Activated CD8-positive, alpha-beta memory T cell treated with anti-CD3 and anti-CD28 coated beads for 36 hours (primary cell): ENCODE measurements at regions not wholly inside any gene's neighbourhood (a gene's known extent, or its start where the extent isn't known, plus 50 kb on each side); places are given as distances from the start of the nearest gene placed in this dataset.

Source experiments
- CTCF ChIA-PET: fragments of 350-600 bp; sonication (Branson Sonifier 250); formaldehyde crosslinking; loops from one replicate; lab custom pipeline; 2021; ENCODE audit warnings: antibody characterized with exemption; lab: Charles Lee
- POLR2A ChIA-PET: fragments of 350-600 bp; sonication (Branson Sonifier 250); formaldehyde crosslinking; loops from one replicate; lab custom pipeline; 2021; ENCODE audit warnings: antibody characterized with exemption; lab: Charles Lee

DNA sequence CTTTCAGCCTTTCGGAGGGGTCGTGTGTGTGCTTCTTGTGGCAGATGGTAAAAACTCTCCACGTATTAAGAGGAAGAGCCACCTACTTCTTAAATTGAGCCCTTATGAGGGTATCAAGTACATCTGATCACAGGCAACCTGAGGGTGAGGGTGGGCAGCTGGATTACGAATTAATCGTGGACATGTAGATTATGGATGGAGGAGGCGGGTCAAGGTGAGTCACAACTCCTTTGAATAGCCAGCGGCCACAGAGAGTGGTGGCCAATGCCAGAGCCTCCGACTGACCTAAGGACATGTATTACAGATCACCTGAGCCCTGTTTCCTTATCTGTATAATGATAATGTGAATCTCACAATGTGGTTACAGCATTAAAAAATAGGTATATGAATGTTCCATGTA, 1083.9 kb downstream of the SORCS3 start:
- ChIA-PET POLR2A (no interaction called here), CTCF (no interaction called here)

DNA sequence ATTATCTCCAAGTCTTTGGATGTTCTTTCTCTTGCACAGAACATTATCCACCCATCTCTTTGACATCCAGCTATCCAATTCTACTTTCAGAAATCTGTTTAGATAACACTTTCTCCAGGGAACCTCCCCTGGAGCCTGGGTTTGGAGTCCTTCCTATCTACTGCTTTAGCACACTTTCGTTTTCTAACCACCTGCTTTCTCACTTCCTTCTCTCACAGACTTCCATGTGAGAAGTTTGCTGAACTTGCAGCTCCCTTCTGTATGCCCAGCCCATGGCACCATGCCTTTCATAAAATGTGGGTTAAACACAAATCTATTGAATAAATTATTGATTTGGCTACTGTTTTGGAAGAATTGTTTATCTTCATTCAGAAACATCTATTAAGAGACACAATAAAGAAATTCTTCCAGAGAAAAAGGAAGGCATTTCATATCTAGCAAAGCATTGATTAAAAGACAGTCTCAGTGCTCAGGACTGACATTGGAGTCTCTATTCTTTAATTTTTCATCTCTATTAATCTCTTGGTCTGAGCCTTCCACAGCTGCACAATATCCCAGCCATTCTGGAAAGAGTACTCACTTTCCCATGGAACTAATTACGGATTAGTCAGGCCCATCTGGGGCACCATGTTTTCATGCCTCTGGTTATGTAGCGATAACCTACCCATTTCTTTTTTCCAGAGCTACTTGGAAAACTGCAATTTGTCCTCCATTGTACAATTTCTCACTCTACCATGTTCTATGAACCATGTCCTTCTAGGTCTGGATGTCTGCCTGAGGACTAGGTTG, 1077.3 kb downstream of the SORCS3 start:
- POLR2A ChIA-PET: no interaction called here
- CTCF ChIA-PET: no interaction called here

DNA sequence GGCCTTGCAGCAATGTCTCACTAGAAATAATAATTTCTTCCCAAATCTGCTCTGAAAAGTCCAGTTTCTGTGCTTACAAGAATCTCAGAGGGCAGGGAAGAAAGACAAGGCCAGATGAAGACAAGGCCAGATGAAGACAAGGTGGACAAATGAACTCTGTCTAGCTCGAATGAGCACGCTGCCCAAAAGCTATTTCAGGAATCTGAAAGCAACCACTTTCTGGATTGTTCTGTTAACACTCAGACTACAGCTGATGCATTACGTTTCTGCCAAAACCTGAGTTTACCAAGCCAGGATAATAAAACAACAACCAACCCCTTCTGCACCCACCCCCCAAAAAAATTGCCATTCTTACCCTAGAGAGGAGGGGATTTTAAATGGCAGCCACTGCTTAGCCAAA, 1073.6 kb downstream of the SORCS3 start:
- CTCF ChIA-PET: no interaction called here
- POLR2A ChIA-PET: no interaction called here

DNA sequence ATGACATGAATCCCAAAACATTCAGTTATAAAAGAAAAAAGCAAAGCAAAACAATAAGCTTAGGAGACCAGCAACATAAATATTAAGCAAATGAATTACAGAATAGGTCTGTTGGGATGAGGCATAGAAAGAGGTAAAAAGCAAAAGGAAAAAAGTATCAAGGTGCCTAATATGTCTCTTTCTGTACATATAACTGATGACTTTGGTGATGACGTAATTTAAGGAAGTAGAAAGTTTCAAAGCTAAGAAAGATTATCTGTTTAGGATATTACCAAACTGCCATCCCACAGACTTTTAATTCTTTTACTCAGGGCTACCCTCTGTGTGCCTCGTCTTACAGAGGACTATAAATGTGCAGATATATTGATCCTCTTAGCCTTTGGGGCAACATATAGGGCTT, 1066.5 kb downstream of the SORCS3 start:
- POLR2A ChIA-PET: no interaction called here

DNA sequence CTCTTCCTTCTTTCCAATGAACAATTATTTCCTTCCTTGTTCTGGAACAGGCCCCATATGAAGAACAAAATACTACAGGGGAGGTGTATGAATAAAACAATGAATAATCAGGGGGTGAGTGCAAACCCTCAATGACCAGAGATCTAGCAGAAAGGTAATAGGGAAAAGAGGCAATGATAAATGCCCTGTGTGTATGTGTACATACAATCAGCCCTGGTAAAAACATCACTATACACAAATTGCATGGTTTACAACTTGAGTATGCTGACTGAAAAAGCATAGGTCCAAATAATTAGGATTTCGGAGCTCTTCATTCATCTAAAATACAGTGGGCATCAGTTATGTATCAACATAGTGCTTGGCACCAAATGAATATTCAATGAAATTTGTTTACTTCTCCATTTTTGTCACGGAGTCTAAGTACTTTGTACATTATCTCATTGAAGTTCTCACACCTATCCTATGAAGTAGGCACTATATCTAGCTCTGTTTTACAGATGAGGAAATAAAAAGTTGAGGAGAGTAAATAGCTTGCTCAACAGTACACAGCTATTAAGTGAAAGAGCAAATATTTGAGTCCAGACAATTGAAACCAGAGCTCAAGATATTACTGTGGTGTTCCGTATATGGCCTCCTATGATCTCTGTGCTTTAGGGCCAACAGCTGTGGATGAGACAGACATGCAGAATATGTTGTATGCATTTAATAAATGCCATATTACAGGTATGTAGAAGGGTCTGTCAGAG, 1065.4 kb downstream of the SORCS3 start:
- ChIA-PET CTCF (no interaction called here), POLR2A (no interaction called here)

More for the DNA sequence above, 1066.5 kb downstream of the SORCS3 start:
- CTCF ChIA-PET: no interaction called here

DNA sequence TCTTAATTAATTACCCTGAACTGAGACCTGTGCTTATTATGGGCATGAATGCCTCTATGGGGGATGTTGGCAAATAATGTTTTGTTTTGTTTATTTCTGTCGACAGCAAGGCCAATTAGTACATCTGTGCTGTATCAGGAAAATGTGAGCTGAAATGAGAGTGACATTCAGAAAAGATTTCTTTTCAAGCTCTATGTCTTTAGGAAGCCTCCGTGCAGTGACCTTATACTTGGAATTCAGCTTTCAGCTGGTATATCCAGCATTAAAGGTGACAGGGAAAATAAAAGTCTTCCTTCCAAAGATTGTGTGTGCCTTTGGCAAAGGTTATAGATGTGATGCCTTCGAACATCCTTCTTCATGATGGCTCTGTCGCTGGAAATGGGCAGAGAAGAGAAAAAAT, 1061.1 kb downstream of the SORCS3 start:
- POLR2A ChIA-PET: no interaction called here

DNA sequence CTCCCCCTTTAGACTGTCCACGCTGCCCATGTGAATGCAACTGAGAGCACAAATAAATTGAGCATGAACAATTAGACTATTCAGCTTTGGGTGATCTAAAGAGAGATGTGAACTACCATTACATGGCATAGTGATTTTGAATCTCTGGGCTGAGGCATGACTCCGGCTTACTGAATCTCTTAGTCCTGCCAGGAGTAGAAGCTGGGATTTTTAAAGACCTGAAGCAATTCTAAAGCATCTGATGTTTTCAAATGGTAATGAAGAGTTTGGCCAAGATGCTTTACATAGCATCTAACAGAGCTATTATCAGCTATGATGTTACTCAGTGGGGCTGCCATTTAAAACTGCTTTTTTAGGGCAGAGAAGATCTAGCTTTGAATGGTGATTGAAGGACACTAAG, 1059.1 kb downstream of the SORCS3 start:
- ChIA-PET CTCF (no interaction called here), POLR2A (no interaction called here)

More for the DNA sequence above, 1061.1 kb downstream of the SORCS3 start:
- CTCF ChIA-PET: no interaction called here

DNA sequence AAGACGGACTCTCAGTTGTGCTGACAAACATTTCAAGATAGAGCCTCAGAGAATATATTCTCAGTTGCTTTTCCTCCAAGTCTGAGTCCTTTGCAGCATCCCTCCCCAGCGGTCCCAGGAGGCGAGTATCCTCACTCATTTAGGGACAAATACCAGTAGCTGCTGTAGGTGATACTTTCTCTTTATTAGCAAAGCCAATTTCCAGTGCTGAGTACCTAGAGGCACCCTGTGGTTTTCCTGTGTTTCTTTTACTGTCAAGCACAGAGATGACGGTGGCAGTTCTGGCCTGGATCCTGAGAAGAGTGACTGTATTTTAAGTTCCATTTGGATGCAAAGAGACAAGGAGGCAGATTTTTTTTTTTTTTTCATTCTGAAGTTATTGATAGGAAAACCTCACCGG, 1058.4 kb downstream of the SORCS3 start:
- CTCF ChIA-PET: no interaction called here
- POLR2A ChIA-PET: no interaction called here

DNA sequence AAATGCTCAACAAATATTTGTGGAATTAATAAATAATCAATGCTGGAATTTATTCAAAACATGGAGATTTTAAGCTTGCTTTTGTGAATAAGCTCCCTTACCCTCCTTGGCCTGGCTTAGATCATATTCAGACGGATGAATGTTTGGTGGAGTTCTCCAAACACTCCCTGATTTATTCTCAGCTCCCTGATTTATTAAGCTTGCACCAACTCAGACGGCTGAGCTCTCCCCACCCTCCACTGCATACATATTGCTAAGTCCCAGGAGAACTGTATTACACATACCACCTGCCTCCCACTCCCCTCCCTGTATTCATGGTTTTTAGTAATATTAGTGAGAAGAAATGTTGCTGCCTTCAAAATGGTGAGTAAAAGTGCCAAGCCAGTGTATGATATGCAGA, 1057.5 kb downstream of the SORCS3 start:
- ChIA-PET POLR2A (no interaction called here), CTCF (no interaction called here)

DNA sequence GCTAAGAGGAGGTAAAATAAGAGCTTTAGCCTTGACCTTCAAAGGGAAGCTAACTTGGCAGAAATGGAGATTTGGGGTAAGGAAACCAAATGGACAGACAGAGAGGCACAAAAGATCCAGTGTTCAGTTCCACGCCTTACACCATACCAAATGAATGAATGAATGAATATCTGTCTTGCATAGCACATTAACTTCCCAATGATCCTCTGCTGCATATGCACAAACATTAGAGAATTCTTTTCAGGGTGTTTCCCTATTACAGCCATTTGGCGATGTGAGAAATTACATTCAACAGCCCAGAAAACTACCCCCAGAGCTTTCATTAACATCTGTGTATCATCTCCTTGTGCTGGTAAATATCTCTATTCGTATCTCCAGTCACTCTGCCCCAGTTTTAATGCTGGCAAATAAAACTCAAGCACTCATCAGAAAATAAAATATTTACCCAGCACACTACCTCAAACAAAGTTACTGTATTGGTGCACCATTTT, 1056.2 kb downstream of the SORCS3 start:
- ChIA-PET POLR2A (no interaction called here), CTCF (no interaction called here)

DNA sequence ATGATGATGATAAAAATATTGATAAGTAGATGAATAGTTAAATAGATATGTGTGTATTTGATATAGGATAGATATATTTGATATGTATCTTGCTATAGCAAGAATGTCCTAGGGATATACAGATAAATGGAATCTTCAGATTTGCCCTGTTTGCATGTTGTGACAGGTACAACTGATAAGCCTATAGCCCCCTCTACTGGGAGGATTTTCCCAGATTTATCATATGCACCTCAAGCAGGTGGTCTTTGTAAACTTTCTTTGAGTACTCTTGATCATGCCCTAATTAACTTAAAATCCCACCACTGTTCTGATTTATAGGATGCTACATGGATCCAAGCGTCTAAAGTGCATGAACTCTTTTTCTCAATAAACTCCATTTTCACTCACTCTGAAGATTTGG, 1050.7 kb downstream of the SORCS3 start:
- ChIA-PET CTCF (no interaction called here), POLR2A (no interaction called here)

DNA sequence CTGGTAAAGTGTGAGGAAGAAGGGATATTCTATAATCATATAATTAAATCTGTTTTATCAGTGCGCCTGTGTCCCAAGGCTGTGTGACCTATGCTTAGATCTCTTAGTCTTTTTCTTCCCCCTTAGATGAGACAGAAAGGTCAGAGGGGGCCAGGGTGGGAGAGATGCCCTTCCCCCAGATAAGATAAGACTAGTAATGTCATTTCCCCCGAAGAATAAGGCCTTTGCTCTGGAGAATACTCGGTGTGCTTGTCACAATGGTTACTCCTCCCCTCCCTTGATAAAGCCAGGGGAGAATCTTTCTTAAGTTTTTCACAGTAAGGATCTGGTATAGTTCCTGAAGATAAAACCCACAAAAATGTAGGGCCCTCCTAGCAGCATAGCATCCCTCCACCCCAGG, 1041.8 kb downstream of the SORCS3 start:
- ChIA-PET POLR2A (no interaction called here), CTCF (no interaction called here)

DNA sequence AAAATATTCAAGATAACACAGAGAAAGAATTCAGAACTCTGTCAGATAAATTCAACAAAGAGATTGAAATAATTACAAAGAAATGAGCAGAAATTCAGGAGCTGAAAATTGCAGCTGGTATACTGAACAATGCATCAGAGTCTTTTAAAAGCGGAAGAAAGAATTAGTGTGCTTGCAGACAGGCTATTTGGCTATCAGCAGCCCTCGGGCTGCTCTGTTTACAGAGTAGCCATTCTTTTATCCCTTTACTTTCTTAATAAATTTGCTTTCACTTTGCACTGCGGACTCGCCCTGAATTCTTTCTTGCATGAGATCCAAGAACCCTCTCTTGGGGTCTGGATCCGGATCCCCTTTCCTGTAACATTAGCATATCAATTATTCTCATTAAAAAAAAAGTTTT, 1040.0 kb downstream of the SORCS3 start:
- CTCF ChIA-PET: no interaction called here
- POLR2A ChIA-PET: no interaction called here

DNA sequence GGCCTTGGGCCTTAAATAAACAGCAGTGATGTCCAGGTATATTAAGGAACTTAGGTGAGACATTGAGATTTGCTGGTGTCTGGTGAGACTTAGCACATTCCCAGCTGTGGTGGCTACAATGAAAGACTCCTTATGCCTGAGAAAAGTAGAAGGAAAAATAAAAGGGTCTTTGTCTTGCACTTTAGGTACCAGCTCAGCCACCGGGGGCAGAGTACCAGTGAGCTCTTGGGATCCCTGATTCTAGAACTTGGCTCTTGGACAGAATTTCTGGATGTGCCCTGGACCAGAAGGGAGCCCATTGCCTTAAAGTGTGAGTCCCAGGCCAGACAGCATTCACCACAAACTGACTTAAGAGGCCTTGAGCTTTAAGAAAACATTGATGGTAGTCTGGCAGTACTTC, 1038.7 kb downstream of the SORCS3 start:
- POLR2A ChIA-PET: no interaction called here

DNA sequence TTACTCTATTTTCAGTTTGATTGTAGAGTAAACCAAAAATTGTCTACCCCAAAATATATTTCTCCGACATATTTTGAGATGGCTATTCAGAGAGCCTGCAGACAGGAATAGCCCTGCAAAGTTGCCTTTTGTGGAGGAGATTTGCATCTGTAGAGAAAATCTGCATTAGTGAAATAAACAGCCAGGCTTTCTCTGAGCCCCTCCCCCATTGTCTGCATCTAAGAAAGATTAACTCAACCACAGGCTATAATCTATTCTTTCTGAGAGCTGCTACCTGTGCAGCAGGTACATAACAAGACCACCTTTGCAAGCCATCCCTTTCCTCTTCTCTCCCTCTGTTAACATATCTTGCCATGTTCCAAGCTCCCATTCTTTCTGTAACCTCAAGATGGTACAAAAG, 1034.2 kb downstream of the SORCS3 start:
- CTCF ChIA-PET: no interaction called here

More for the DNA sequence above, 1038.7 kb downstream of the SORCS3 start:
- CTCF ChIA-PET: no interaction called here

DNA sequence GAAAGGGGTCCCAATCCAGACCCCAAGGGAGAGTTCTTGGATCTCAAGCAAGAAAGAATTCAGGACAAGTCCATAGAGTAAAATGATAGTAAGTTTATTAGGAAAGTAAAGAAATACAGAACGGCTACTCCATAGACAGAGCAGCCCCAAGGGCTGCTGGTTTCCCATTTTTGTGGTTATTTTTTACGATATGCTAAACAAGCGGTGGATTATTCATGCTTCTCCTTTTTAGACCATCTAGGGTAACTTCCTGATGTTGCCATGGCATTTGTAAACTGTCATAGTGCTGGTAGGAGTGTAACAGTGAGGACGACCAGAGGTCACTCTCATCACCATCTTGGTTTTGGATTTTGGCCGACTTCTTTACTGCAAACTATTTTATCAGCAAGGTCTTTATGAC, 1033.4 kb downstream of the SORCS3 start:
- POLR2A ChIA-PET: no interaction called here
- CTCF ChIA-PET: no interaction called here

More for the DNA sequence above, 1034.2 kb downstream of the SORCS3 start:
- POLR2A ChIA-PET: no interaction called here

DNA sequence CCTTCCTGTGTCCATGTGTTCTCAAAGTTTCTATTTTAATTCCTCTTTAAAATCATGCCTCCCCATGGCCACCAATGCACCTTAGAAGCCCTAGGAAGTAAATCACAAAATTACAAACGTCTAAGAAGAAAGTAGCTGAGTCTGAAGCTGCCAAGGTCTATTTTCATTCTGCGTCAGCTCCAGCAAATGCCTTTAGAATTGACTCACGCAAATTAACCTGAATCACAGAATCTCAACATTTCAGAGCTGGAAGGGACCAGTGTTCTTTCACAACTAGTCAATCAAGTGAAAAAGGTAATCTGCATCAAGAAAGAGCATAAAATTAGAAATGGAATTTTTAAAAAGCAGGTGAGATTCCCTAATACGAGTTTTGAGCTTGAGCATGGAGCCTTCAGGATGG, 1017.6 kb downstream of the SORCS3 start:
- ChIA-PET CTCF (no interaction called here), POLR2A (no interaction called here)

DNA sequence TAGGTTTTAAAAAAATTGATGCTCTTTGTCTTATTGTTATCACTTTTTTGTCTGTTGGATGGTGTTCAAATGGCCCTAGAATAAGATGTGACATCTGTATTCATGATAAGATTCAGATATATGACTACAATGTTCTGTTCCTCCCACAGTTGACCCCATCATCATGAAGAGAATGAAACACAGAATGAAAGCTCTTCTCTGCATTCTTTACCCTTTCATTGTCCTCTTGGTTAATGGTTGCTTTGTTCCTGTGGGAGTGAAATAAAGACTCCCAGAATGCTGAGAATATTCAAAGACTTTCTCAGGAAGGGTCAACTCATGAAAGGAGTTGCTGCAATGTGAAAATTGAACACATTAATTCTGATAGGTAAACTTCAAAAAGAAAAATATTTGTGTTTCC, 1015.8 kb downstream of the SORCS3 start:
- ChIA-PET CTCF (no interaction called here), POLR2A (no interaction called here)

DNA sequence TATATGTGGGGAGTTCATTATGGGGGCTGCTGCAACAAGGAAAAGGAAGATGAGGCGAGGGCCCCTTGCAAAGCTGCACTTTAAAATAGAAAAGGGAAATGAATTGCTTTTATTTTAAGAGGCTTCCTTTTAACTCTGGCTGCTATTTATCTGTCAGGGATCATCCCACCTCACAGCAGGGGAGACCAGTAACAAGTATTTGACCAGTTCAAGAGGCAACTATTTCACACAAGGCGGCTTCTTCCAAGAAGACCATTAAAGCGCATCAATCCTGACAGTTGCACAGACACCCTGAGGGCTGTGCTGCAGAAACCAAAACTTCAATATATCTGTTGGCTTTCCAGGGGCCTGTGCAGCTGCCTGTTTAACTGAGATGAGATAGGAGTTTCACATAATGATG, 1009.2 kb downstream of the SORCS3 start:
- POLR2A ChIA-PET: no interaction called here
- CTCF ChIA-PET: no interaction called here

DNA sequence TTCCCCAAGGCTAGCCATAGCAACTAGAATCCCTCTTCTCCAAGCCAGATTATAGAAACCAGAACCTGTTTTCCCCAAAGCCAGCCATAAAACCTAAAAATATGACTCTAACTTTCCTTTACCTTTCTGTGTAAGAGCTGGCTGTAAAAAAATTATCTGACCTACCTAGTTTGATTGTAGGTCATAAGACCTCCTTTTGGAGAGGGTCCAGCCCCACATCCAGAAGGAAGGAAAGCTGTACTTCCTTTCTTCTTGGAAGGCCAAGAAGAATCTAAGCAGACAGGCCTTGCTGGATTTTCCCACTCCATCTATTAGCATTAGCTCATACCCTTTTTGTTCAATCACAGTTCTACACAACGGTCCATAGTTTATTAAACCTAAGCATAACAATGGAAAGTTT, 1006.3 kb downstream of the SORCS3 start:
- ChIA-PET CTCF (no interaction called here), POLR2A (no interaction called here)

DNA sequence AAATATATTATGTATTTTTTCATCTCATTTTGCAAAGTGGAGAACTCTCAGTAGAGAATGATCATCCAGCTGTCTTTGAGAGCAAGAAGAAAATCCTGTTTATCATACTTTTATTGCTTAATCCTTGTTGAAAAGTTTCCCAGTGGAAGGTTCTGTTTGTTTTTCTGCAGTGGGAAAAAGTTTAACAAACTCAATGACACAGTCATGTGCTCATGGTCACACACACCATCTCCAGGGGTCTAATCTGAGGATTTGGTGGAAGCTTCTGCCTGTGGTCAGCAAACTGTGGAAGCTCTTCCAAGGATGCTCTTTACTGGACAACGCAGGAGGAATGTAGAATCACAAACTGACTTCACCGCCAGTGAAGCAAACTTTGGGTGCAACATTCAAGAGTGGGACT, 1003.9 kb downstream of the SORCS3 start:
- ChIA-PET CTCF (no interaction called here), POLR2A (no interaction called here)
